GM19468 (cell line): ENCODE measurements at regions not wholly inside any gene's neighbourhood (a gene's known extent, or its start where the extent isn't known, plus 50 kb on each side); places are given as distances from the start of the nearest gene placed in this dataset.
"Not testable (repeated sequence)": the region's sequence is repeated elsewhere in the genome, so short reads cannot be mapped to it uniquely, and the experiment has no call there.

Experiments
- ATAC-seq: cut with Tn5 transposase; IDR thresholded peaks from one replicate; pipeline ENCODE4 v1.9.1; 2021; ENCODE audit warnings: mild to moderate bottlenecking, moderate library complexity, moderate number of reproducible peaks; ENCODE audit not compliant: unreplicated experiment; ENCODE audit errors: extremely low read depth

GRCh38 chr14:43900173-43900655 lies 606.9 kb downstream of the FSCB start:
- no peak for ATAC-seq

DNA sequence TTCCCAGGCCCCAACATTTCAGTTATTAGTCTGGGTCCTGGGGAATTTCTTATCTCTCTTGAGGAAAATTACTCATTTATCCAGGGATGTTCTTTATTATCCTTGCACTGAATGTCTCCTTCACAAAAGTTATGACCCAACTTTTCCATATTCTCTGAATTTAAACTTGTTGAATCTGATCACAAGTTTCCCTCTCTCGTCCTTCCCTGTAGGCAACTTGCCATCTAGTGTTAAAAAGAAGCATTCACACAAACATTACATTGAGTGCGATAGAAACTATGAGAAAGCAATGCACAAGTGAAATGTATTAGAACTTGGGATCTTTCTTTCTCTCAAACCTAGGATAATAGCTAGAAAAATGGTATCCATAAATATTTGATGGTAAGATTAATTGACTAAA lies 608.4 kb downstream of the FSCB start:
- ATAC-seq, result no peak

GRCh38 chr14:43896044-43896443 lies 611.0 kb downstream of the FSCB start:
- no peak for ATAC-seq

DNA sequence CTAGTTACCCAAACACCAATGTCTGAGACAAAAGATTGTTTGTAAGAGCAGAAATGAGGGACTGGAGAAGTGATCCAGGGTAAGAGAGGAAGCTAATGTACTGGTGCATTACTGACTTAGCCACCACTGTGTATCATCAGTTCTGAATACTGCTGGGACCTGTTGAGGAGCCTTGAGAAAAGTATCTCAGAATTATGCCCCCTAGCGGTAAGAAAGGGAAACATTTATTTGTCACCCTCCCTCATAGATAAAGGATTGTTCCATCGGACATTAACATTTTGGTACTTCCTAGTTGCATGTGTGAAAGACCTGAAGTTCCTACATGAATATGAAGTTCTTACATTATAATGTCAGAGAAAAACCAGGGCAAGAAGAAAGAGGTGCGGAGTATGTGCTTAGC lies 612.5 kb downstream of the FSCB start:
- ATAC-seq, result no peak

DNA sequence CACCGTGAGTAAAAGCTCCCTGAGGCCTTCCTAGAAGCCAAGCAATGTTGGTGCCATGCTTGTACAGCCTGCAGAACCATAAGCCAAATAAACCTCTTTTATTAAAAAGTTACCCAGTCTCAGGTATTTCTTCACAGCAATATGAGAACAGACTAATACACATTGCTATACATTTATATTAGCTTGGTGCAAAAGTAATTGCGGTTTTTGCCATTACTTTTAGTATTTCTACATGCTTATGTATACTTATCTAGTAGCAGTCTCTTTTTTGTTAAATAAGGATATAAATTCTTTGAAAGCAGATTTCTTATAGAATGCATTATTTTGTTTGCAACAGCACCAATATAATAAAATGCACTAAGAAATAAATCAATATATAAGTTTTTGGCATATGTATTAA lies 619.6 kb downstream of the FSCB start:
- ATAC-seq, result no peak

- ATAC-seq, result no peak
Observed at GRCh38 chr14:43877351-43877960, 629.6 kb downstream of the FSCB start.

- no peak for ATAC-seq
Observed at GRCh38 chr14:43872752-43873655, 634.1 kb downstream of the FSCB start.

DNA sequence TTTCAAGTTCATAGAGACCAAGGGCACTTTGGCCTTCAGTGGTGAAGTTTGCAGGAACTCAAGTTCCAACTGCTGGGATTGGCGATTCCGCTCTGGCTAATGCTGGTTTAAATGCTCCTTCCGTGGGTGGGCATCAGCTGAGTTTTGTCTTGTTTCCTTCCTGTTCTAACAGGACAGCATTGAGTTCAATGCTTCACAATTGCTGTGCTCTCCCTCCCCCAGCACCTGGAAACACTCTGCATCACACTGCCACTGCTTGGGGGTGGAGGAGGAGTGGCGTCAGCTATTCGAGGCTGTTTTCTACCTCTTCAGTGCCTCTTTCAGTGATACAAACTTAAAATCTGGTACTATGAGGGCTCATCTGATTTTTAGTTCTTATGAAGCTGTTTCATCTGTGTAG lies 634.9 kb downstream of the FSCB start:
- ATAC-seq, result no peak

- no peak for ATAC-seq
Observed at GRCh38 chr14:43858981-43859380, 648.1 kb downstream of the FSCB start.

GRCh38 chr14:43855556-43855955 lies 651.5 kb downstream of the FSCB start:
- no peak for ATAC-seq

DNA sequence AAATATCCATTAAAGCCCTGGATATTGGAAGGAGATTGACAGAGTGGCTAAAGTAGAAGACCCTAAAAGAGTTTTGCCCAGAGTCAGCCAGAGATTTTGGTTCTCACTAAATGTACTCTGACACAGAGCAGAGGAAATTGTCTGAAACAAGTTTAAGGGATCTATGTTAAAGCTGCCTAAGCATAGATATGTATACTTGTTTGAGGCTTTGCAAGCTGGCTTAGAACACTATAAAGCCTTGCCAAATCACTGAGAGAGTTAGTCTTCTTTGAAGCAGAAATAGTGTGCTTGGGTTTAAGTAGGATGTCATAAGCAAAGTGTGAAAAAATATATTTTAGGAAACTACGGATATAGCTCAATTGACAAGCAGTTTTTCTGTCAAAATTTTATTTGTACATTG lies 653.5 kb downstream of the FSCB start:
- no peak for ATAC-seq

GRCh38 chr14:43803076-43803689 lies 703.9 kb downstream of the FSCB start:
- no peak for ATAC-seq

DNA sequence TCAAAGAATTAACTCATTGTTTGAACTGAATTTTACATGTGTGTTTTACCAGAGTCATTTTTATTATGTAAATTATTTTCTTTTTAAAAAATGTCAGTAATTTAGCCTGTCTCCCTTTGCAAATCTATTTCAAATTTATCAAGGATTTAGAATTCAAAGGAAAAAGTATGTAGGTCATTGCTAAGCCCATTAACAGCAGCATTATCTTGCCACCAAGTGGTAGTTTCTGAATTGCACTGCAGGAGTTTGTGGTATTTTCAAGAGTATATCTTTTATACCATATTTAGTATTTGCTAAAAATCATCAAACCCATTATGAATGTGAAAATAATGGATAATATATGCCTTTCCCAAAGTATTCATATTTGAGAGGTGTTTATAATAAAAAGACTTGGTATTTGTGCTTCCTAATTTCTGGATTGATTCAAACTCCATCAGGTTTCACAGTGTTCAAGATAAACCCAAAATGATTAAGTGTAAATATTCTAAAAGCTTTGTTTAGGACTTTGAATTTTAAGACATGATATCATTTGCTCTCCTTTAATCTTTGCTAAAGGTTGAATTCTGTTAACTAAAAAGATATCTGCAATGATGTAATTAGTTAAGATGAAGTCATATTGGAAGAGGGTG lies 711.4 kb downstream of the FSCB start:
- no peak for ATAC-seq

DNA sequence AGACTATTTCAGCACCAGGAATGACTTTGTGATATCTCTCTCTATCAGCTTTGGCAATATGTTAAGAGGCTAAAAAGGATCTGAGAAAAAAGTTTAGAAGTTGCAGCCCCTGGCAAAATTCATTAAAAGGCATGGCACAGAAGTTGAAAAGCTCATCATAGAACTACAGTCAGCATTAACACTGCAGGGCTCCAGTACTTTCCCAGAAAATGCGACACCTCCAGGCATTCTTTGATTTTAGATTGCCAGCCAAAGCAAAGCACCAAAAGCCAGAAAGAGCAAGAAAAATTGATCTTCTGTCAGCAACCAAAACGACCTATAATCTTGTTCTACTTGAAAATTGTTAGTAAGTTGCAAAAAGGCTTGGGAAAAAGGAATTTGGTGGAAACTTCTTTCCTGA lies 713.5 kb downstream of the FSCB start:
- no peak for ATAC-seq

DNA sequence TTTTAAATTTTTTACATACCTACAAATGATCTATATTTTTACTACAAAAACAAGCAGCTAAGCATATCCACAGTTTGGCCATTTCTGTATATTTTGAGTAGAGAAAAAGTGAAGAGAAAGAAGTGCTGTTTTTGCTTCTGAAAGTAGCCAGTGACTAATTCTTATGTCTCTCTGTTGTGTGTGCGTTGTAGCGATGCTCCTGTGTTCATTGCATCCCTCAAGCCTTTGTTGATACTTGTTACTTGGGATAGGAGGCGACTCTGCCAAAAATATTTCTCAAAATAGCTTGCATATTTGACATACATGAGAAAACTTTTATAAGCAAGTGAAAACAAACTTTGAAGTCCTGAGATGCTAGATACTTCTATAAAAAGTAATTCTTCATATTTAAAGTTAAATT lies 714.1 kb downstream of the FSCB start:
- ATAC-seq, result no peak

DNA sequence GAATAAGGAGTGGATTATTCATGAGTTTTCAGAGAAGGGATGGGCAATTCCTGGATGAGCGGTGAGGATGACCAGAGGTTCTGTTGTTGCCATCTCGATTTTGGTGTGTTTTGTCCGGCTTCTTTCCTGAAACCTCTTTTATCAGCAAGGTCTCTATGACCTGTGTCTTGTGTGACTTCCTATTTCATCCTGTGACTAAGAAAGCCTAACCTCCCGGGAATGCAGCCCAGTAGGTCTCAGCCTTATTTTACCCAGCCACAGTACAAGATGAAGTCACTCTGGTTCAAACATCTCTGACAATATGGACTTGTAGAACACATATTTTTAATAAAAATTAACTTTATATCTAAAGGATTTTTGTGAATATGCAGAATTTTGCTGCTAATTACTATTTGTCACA lies 716.4 kb downstream of the FSCB start:
- ATAC-seq, result no peak

- ATAC-seq, result no peak
Observed at GRCh38 chr14:43789458-43789857, 717.6 kb downstream of the FSCB start.

- ATAC-seq, result no peak
Observed at GRCh38 chr14:43786066-43786762, 720.9 kb downstream of the FSCB start.

DNA sequence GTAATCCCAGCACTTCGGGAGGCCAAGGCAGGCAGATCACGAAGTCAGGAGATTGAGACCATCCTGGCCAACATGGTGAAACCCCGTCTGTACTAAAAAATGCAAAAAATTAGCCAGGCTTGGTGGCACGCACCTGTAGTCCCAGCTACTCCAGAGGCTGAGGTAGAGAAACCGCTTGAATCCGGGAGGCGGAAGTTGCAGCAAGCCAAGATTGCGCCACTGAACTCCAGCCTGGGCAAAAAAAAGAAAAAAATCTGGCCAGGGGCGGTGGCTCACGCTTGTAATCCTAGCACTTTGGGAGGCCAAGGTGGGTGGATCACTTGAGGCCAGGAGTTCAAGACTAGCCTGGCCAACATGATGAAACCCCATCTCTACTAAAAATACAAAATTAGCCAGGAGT lies 722.7 kb downstream of the FSCB start:
- not testable (repeated sequence) for ATAC-seq

DNA sequence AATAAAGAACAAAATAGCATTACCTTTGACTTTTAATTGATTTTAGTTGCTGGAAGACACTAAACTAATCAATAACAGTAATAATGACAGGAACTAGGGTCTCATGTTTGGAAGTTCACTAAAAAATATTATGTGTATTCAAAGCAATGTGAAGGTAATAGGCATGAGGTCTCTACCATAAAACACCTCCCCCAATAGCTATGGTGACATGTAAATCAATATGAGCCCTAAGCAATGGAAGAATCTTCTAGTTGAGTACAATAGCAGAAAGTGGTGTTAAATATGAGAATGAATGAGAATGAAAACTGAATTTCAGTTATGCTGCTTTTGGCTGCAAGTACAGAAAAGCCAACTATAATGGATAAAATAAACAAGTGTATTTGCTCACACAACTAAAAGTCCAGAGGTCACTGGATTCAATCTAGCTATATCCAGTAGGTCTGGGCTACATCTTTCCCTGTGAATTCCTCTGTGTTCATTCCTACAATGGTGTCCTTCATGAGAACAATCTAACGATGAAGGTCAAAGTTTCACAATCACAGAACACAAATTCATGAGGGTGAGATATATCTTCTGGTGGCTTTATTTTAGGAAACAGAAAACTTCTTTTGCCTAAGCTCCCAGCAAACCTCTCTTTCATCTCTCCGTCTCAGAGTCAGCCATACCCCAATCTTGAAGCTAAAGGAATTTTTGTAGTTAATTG lies 728.0 kb downstream of the FSCB start:
- ATAC-seq, result no peak
